Osteocyte (in vitro differentiated cells): ENCODE measurements at regions not wholly inside any gene's neighbourhood (a gene's known extent, or its start where the extent isn't known, plus 50 kb on each side); places are given as distances from the start of the nearest gene placed in this dataset.

ENCODE experiments used
- DNase-seq: peaks from one replicate; pipeline ENCODE4 v3.0.0; 2021; ENCODE audit warnings: mixed read lengths; ENCODE audit not compliant: unreplicated experiment; ENCODE audit errors: extremely low spot score
- H3K27ac Mint-ChIP-seq: one replicate; pipeline ENCODE4 v1.8.0; 2021; ENCODE audit warnings: mild to moderate bottlenecking, mixed read lengths; ENCODE audit not compliant: unreplicated experiment
- H3K27me3 Mint-ChIP-seq: one replicate; pipeline ENCODE4 v1.8.0; 2021; ENCODE audit warnings: mixed read lengths; ENCODE audit not compliant: unreplicated experiment
- H3K36me3 Mint-ChIP-seq: one replicate; pipeline ENCODE4 v1.8.0; 2021; ENCODE audit warnings: mixed read lengths; ENCODE audit not compliant: unreplicated experiment
- H3K4me1 Mint-ChIP-seq: one replicate; pipeline ENCODE4 v1.8.0; 2021; ENCODE audit warnings: mixed read lengths; ENCODE audit not compliant: unreplicated experiment
- H3K4me3 Mint-ChIP-seq: one replicate; pipeline ENCODE4 v1.8.0; 2021; ENCODE audit warnings: mild to moderate bottlenecking, moderate library complexity, mixed read lengths; ENCODE audit not compliant: unreplicated experiment
- H3K9me3 Mint-ChIP-seq: one replicate; pipeline ENCODE4 v1.8.0; 2021; ENCODE audit warnings: mixed read lengths; ENCODE audit not compliant: unreplicated experiment
- CTCF ChIP-seq: fragments of 200-600 bp; sonication (generic); IDR thresholded peaks from 2 replicates; pipeline ENCODE4 v1.5.0; 2021; ENCODE audit warnings: antibody characterized with exemption, mild to moderate bottlenecking, moderate library complexity

GRCh38 chr14:65329481-65329880 lies 83.0 kb upstream of the FUT8 start:
- no peak overlapping the region for H3K27ac Mint-ChIP-seq
- DNase-seq: no peak
- H3K27me3 Mint-ChIP-seq: peaks cover 6% of the 10 kb centered on the region
- H3K36me3 Mint-ChIP-seq: no peaks in the 10 kb centered on the region
- no peaks in the 10 kb centered on the region for H3K9me3 Mint-ChIP-seq
- no peak for TF ChIP-seq CTCF
- H3K4me3 Mint-ChIP-seq: no peak overlapping the region
- H3K4me1 Mint-ChIP-seq: peaks cover 9% of the 10 kb centered on the region

- no peaks in the 10 kb centered on the region for H3K9me3 Mint-ChIP-seq
- peaks cover 13% of the 10 kb centered on the region for H3K4me1 Mint-ChIP-seq
- no peak overlapping the region for H3K27ac Mint-ChIP-seq
- H3K27me3 Mint-ChIP-seq: peaks cover 6% of the 10 kb centered on the region
- H3K36me3 Mint-ChIP-seq: no peaks in the 10 kb centered on the region
- DNase-seq: no peak
- H3K4me3 Mint-ChIP-seq: no peak overlapping the region
- no peak for TF ChIP-seq CTCF
Observed at GRCh38 chr14:65329911-65330310, 82.6 kb upstream of the FUT8 start.

- H3K27me3 Mint-ChIP-seq: peaks cover 6% of the 10 kb centered on the region
- no peak for TF ChIP-seq CTCF
- no peak overlapping the region for H3K27ac Mint-ChIP-seq
- peaks cover 17% of the 10 kb centered on the region for H3K4me1 Mint-ChIP-seq
- no peak overlapping the region for H3K4me3 Mint-ChIP-seq
- no peaks in the 10 kb centered on the region for H3K36me3 Mint-ChIP-seq
- no peaks in the 10 kb centered on the region for H3K9me3 Mint-ChIP-seq
- DNase-seq: no peak
Observed at GRCh38 chr14:65330416-65330815, 82.1 kb upstream of the FUT8 start.

GRCh38 chr14:65331652-65332051 lies 80.9 kb upstream of the FUT8 start:
- Mint-ChIP-seq H3K27me3 (no peaks in the 10 kb centered on the region), H3K27ac (no peak overlapping the region)
- TF ChIP-seq CTCF: no peak

GRCh38 chr14:65332141-65332871 lies 80.2 kb upstream of the FUT8 start:
- H3K27me3 Mint-ChIP-seq: no peaks in the 10 kb centered on the region
- H3K4me1 Mint-ChIP-seq: peaks cover 23% of the 10 kb centered on the region
- no peak for DNase-seq
- H3K27ac Mint-ChIP-seq: no peak overlapping the region
- TF ChIP-seq CTCF: no peak
- H3K36me3 Mint-ChIP-seq: no peaks in the 10 kb centered on the region
- H3K4me3 Mint-ChIP-seq: no peak overlapping the region
- no peaks in the 10 kb centered on the region for H3K9me3 Mint-ChIP-seq

More at GRCh38 chr14:65331652-65332051, 80.9 kb upstream of the FUT8 start:
- Mint-ChIP-seq H3K9me3 (no peaks in the 10 kb centered on the region), H3K4me3 (no peak overlapping the region), H3K36me3 (no peaks in the 10 kb centered on the region), H3K4me1 (peaks cover 23% of the 10 kb centered on the region)
- no peak for DNase-seq
